Spinal cord (tissue), 9 donors: ENCODE measurements at regions not wholly inside any gene's neighbourhood (a gene's known extent, or its start where the extent isn't known, plus 50 kb on each side); places are given as distances from the start of the nearest gene placed in this dataset.
A peak's percentile ranks its signal among the peaks of the same experiment; 100 is the strongest.

Experiments
- DNase-seq, 6 donors: peaks; one replicate each; pipeline versions ENCODE4 v3.0.0 to v3.0.0-alpha.2; 2013 to 2015; ENCODE audit warnings: low spot score in 6 of 6, low read depth in 4 of 6
- H3K27ac ChIP-seq: one replicate; pipeline ENCODE4 v1.5.1; 2013; ENCODE audit warnings: low read depth, low read length, control low read depth
- H3K27me3 ChIP-seq: one replicate; pipeline ENCODE4 v1.6.1; 2013; ENCODE audit warnings: low read length; ENCODE audit not compliant: control insufficient read depth, insufficient read depth
- H3K36me3 ChIP-seq: one replicate; pipeline ENCODE4 v1.6.1; 2013; ENCODE audit warnings: low read length; ENCODE audit not compliant: control insufficient read depth, insufficient read depth
- H3K4me1 ChIP-seq: one replicate; pipeline ENCODE4 v1.6.1; 2013; ENCODE audit warnings: low read length; ENCODE audit not compliant: control insufficient read depth, insufficient read depth
- H3K4me3 ChIP-seq: one replicate; pipeline ENCODE4 v1.5.1; 2013; ENCODE audit warnings: low read depth, low read length, control low read depth
- H3K9me3 ChIP-seq: one replicate; pipeline ENCODE4 v1.6.1; 2013; ENCODE audit warnings: low read length; ENCODE audit not compliant: control insufficient read depth, insufficient read depth
- WGBS: methylation state at CpG from one replicate; pipeline ENCODE4 v1.1.5; 2013; ENCODE audit warnings: missing lambda C conversion rate; ENCODE audit not compliant: insufficient coverage; 5-methylcytosine and 5-hydroxymethylcytosine counted together
- donor health status: healthy.

- 33% methylated on average over 1 of the region's 11 CpGs for WGBS
- Histone ChIP-seq H3K27me3 (no peaks in the 10 kb centered on the region), H3K36me3 (no peaks in the 10 kb centered on the region), H3K4me1 (no peaks in the 10 kb centered on the region), H3K9me3 (no peaks in the 10 kb centered on the region), H3K4me3 (no peak overlapping the region), H3K27ac (no peak overlapping the region)
- DNase-seq, result no peak
Measured at GRCh38 chr9:38162332-38163211, 93.5 kb upstream of the SHB start.

GRCh38 chr9:38160613-38161215 is 91.7 kb upstream of the SHB start:
- WGBS, result 62% methylated on average over 6 of the region's 9 CpGs
- DNase-seq, result peak in 1 of 6 donors; percentile 33
- Histone ChIP-seq H3K4me3 (no peak overlapping the region), H3K4me1 (no peaks in the 10 kb centered on the region), H3K27me3 (no peaks in the 10 kb centered on the region), H3K27ac (no peak overlapping the region), H3K36me3 (no peaks in the 10 kb centered on the region), H3K9me3 (no peaks in the 10 kb centered on the region)

GRCh38 chr9:38159599-38159998 is 90.6 kb upstream of the SHB start:
- 100% methylated on average over 2 of the region's 3 CpGs for WGBS
- peaks cover 4% of the 10 kb centered on the region for H3K4me1 ChIP-seq
- no peaks in the 10 kb centered on the region for H3K9me3 ChIP-seq
- no peaks in the 10 kb centered on the region for H3K27me3 ChIP-seq
- DNase-seq, result no peak
- H3K27ac ChIP-seq, result no peak overlapping the region
- H3K36me3 ChIP-seq, result no peaks in the 10 kb centered on the region
- no peak overlapping the region for H3K4me3 ChIP-seq

GRCh38 chr9:38158628-38159027 is 89.6 kb upstream of the SHB start:
- H3K27me3 ChIP-seq, result no peaks in the 10 kb centered on the region
- no peaks in the 10 kb centered on the region for H3K9me3 ChIP-seq
- no peak overlapping the region for H3K27ac ChIP-seq
- 91% methylated on average over 3 of the region's 4 CpGs for WGBS
- no peak overlapping the region for H3K4me3 ChIP-seq
- no peak for DNase-seq
- H3K36me3 ChIP-seq, result no peaks in the 10 kb centered on the region
- peaks cover 6% of the 10 kb centered on the region for H3K4me1 ChIP-seq

- no peak for DNase-seq
- H3K27ac ChIP-seq, result no peak overlapping the region
- peaks cover 6% of the 10 kb centered on the region for H3K4me1 ChIP-seq
Measured at GRCh38 chr9:38157711-38158110, 88.7 kb upstream of the SHB start.

GRCh38 chr9:38154501-38155421 is 85.7 kb upstream of the SHB start:
- Histone ChIP-seq H3K36me3 (no peaks in the 10 kb centered on the region), H3K27me3 (no peaks in the 10 kb centered on the region), H3K4me3 (no peak overlapping the region), H3K4me1 (peaks cover 6% of the 10 kb centered on the region), H3K9me3 (no peaks in the 10 kb centered on the region), H3K27ac (no peak overlapping the region)
- peak in 1 of 6 donors; percentile 9 for DNase-seq
- WGBS, result 56% methylated on average over 7 of the region's 8 CpGs

More at GRCh38 chr9:38157711-38158110, 88.7 kb upstream of the SHB start:
- H3K36me3 ChIP-seq, result no peaks in the 10 kb centered on the region
- no peak overlapping the region for H3K4me3 ChIP-seq
- H3K9me3 ChIP-seq, result no peaks in the 10 kb centered on the region
- H3K27me3 ChIP-seq, result no peaks in the 10 kb centered on the region
- WGBS, result 74% methylated on average over 2 of the region's 2 CpGs

- H3K4me1 ChIP-seq, result peaks cover 6% of the 10 kb centered on the region
- WGBS, result 71% methylated on average over 3 of the region's 4 CpGs
- DNase-seq, result no peak
- H3K36me3 ChIP-seq, result no peaks in the 10 kb centered on the region
- H3K27ac ChIP-seq, result no peak overlapping the region
- no peaks in the 10 kb centered on the region for H3K27me3 ChIP-seq
- H3K9me3 ChIP-seq, result no peaks in the 10 kb centered on the region
- no peak overlapping the region for H3K4me3 ChIP-seq
Measured at GRCh38 chr9:38153910-38154291, 84.9 kb upstream of the SHB start.

GRCh38 chr9:38153152-38153909 is 84.3 kb upstream of the SHB start:
- Histone ChIP-seq H3K4me1 (peaks cover 6% of the 10 kb centered on the region), H3K36me3 (no peaks in the 10 kb centered on the region), H3K27ac (no peak overlapping the region), H3K9me3 (no peaks in the 10 kb centered on the region), H3K27me3 (no peaks in the 10 kb centered on the region), H3K4me3 (no peak overlapping the region)
- 46% methylated on average over 1 of the region's 6 CpGs for WGBS
- no peak for DNase-seq

GRCh38 chr9:38149647-38150046 is 80.6 kb upstream of the SHB start:
- H3K9me3 ChIP-seq, result no peaks in the 10 kb centered on the region
- H3K4me1 ChIP-seq, result peaks cover 3% of the 10 kb centered on the region
- no peaks in the 10 kb centered on the region for H3K36me3 ChIP-seq
- H3K27me3 ChIP-seq, result no peaks in the 10 kb centered on the region
- no peak overlapping the region for H3K27ac ChIP-seq
- WGBS, result 93% methylated on average over 3 of the region's 3 CpGs
- H3K4me3 ChIP-seq, result no peak overlapping the region
- no peak for DNase-seq
